ENCODE measurements at regions not wholly inside any gene's neighbourhood (a gene's known extent, or its start where the extent isn't known, plus 50 kb on each side); places are given as distances from the start of the nearest gene placed in this dataset.

- TF ChIP-seq, protein P1, sequence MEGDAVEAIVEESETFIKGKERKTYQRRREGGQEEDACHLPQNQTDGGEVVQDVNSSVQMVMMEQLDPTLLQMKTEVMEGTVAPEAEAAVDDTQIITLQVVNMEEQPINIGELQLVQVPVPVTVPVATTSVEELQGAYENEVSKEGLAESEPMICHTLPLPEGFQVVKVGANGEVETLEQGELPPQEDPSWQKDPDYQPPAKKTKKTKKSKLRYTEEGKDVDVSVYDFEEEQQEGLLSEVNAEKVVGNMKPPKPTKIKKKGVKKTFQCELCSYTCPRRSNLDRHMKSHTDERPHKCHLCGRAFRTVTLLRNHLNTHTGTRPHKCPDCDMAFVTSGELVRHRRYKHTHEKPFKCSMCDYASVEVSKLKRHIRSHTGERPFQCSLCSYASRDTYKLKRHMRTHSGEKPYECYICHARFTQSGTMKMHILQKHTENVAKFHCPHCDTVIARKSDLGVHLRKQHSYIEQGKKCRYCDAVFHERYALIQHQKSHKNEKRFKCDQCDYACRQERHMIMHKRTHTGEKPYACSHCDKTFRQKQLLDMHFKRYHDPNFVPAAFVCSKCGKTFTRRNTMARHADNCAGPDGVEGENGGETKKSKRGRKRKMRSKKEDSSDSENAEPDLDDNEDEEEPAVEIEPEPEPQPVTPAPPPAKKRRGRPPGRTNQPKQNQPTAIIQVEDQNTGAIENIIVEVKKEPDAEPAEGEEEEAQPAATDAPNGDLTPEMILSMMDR (IDR thresholded peaks at IDR 0.05): no peak
- TF ChIP-seq POLR2A (IDR thresholded peaks at IDR 0.05) (no peak), EP300 (IDR thresholded peaks at IDR 0.05) (no peak)
Observed at GRCh38 chr1:239587574-239588369, 201.4 kb downstream of the CHRM3 start.

Data from ovary (tissue), 3 donors.